Activated CD4-positive, alpha-beta T cell treated with anti-CD3 and anti-CD28 coated beads, Interleukin-2, amount 50 U/mL, for 1 hour (primary cell): ENCODE measurements at regions not wholly inside any gene's neighbourhood (a gene's known extent, or its start where the extent isn't known, plus 50 kb on each side); places are given as distances from the start of the nearest gene placed in this dataset.
"Not testable (repeated sequence)": the region's sequence is repeated elsewhere in the genome, so short reads cannot be mapped to it uniquely, and the experiment has no call there.

ENCODE experiments used
- DNase-seq: peaks from one replicate; pipeline ENCODE4 v3.0.0-alpha.2; 2020

GRCh38 chr4:138485498-138485897 is 243.3 kb upstream of the SLC7A11 start:
- no peak for DNase-seq

GRCh38 chr4:138475116-138475515 is 233.0 kb upstream of the SLC7A11 start:
- DNase-seq: no peak

- DNase-seq: no peak
Observed at GRCh38 chr4:138473339-138473738, 231.2 kb upstream of the SLC7A11 start.

- DNase-seq: no peak
Observed at GRCh38 chr4:138460477-138461414, 218.6 kb upstream of the SLC7A11 start.

- DNase-seq: no peak
Observed at GRCh38 chr4:138458751-138459150, 216.6 kb upstream of the SLC7A11 start.

- not testable (repeated sequence) for DNase-seq
Observed at GRCh38 chr4:138456349-138456748, 214.2 kb upstream of the SLC7A11 start.

- DNase-seq: no peak
Observed at GRCh38 chr4:138455097-138455496, 212.9 kb upstream of the SLC7A11 start.

GRCh38 chr4:138452826-138453225 is 210.7 kb upstream of the SLC7A11 start:
- DNase-seq: no peak

GRCh38 chr4:138451276-138451663 is 209.1 kb upstream of the SLC7A11 start:
- no peak for DNase-seq

GRCh38 chr4:138450546-138451275 is 208.6 kb upstream of the SLC7A11 start:
- no peak for DNase-seq

GRCh38 chr4:138449938-138450337 is 207.8 kb upstream of the SLC7A11 start:
- DNase-seq: no peak

- DNase-seq: no peak
Observed at GRCh38 chr4:138448169-138448568, 206.0 kb upstream of the SLC7A11 start.

- DNase-seq: no peak
Observed at GRCh38 chr4:138446456-138446855, 204.3 kb upstream of the SLC7A11 start.

- DNase-seq: no peak
Observed at GRCh38 chr4:138445098-138445497, 202.9 kb upstream of the SLC7A11 start.

- no peak for DNase-seq
Observed at GRCh38 chr4:138444260-138444659, 202.1 kb upstream of the SLC7A11 start.

GRCh38 chr4:138439143-138439581 is 197.0 kb upstream of the SLC7A11 start:
- no peak for DNase-seq

- no peak for DNase-seq
Observed at GRCh38 chr4:138438608-138439007, 196.5 kb upstream of the SLC7A11 start.

- DNase-seq: no peak
Observed at GRCh38 chr4:138437263-138437851, 195.2 kb upstream of the SLC7A11 start.

- DNase-seq: not testable (repeated sequence)
Observed at GRCh38 chr4:138435733-138436132, 193.6 kb upstream of the SLC7A11 start.

GRCh38 chr4:138435046-138435445 is 192.9 kb upstream of the SLC7A11 start:
- not testable (repeated sequence) for DNase-seq

GRCh38 chr4:138428611-138429010 is 186.5 kb upstream of the SLC7A11 start:
- DNase-seq: no peak

GRCh38 chr4:138426786-138427185 is 184.6 kb upstream of the SLC7A11 start:
- DNase-seq: no peak

- no peak for DNase-seq
Observed at GRCh38 chr4:138420471-138420870, 178.3 kb upstream of the SLC7A11 start.

- no peak for DNase-seq
Observed at GRCh38 chr4:138414202-138414601, 172.1 kb upstream of the SLC7A11 start.
